H1 (cell line): ENCODE measurements at regions not wholly inside any gene's neighbourhood (a gene's known extent, or its start where the extent isn't known, plus 50 kb on each side); places are given as distances from the start of the nearest gene placed in this dataset.

Source experiments
- CEBPB ChIP-seq: IDR thresholded peaks from 2 replicates; pipeline ENCODE4 v1.6.1; 2012; ENCODE audit warnings: low read depth, low read length
- CTCF ChIP-seq, 3 experiments: IDR thresholded peaks; 1 replicate in 2 of 3; 2 replicates in 1 of 3; pipeline versions ENCODE4 v1.5.1 to v1.6.1; 2011; ENCODE audit warnings: low read length in 3 of 3, mild to moderate bottlenecking in 3 of 3, inconsistent platforms in 2 of 3, low read depth in 1 of 3, moderate library complexity in 1 of 3; ENCODE audit not compliant: insufficient read depth in 1 of 3; ENCODE audit errors: control extremely low read depth in 1 of 3
- SP4 ChIP-seq: IDR thresholded peaks from 2 replicates; pipeline ENCODE4 v1.6.1; 2012; ENCODE audit warnings: low read length, inconsistent platforms
- TAF1 ChIP-seq: IDR thresholded peaks from 2 replicates; pipeline ENCODE4 v1.6.1; 2011; ENCODE audit warnings: mild to moderate bottlenecking, low read depth, low read length

DNA sequence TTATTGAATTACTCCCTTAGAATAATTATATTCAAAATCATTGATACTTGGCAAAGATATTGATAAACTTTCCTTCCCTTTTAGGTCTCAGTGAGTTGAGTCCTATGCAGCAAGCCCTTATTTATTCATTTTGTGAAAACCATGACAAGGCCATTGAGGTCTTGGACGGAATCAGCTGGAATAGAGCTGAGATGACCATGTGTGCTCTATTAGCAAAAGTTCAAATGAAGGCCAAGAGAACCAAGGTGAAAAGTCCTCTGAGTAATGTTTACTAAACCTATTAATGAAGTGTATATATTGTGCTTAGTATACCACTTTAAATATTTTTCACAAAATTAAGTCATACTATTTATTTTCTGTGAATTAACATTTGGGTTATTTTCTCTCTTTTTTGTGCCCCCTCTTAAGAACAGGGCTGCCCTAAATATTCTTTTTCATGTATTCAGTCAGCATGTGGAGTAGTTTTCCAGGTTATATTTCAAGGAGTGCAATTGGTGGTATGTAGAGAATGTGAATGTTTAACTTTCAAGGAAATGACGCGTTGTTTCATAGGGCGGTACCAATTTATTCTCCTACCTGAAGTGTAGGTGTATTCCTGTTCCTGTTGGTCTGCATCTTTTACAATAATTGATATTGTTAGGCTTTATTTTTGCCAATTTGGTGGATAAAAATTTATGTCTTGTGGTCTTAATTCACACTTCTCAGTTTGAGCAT, 201.4 kb downstream of the TTC6 start (continued):
- TF ChIP-seq CTCF (IDR thresholded peaks at IDR 0.05; ENCODE audit: control extremely low read depth in 1 of 3, insufficient read depth in 1 of 3, low read depth in 1 of 3, low read length in 3 of 3), result no peak
- TF ChIP-seq SP4, result no peak
- no peak for TF ChIP-seq CEBPB
- TF ChIP-seq TAF1, result no peak
